ENCODE measurements at regions not wholly inside any gene's neighbourhood (a gene's known extent, or its start where the extent isn't known, plus 50 kb on each side); places are given as distances from the start of the nearest gene placed in this dataset.
A peak's percentile ranks its signal among the peaks of the same experiment; 100 is the strongest.

- TF ChIP-seq BHLHE40 (IDR thresholded peaks at IDR 0.05; ENCODE audit: low read depth, low read length) (no peak), ZSCAN20 (CRISPR knock-in tag; IDR thresholded peaks at IDR 0.05) (no peak), TP53 (CRISPR knock-in tag; IDR thresholded peaks at IDR 0.05) (no peak), POLR2AphosphoS2 (conservative IDR thresholded peaks at IDR 0.05; ENCODE audit: low read length) (no peak), NPAS2 (CRISPR knock-in tag; IDR thresholded peaks at IDR 0.05; ENCODE audit: borderline replicate concordance) (no peak), RAD21 (conservative IDR thresholded peaks at IDR 0.05 in 1 of 2, IDR thresholded peaks at IDR 0.05 in 1 of 2) (no peak), JUN (IDR thresholded peaks at IDR 0.05) (no peak), E2F6 (IDR thresholded peaks at IDR 0.05; ENCODE audit: borderline replicate concordance, low read depth) (no peak), ZNF302 (CRISPR knock-in tag; IDR thresholded peaks at IDR 0.05) (no peak), ZC3H11A (IDR thresholded peaks at IDR 0.05) (no peak)
- ATAC-seq (no peak), FAIRE-seq (no peak), DNase-seq (ENCODE audit: low read depth in 1 of 2, low spot score in 1 of 2) (no peak)
- Histone ChIP-seq H3K9me3 (no peaks in the 10 kb centered on the region), H3K4me2 (no peak overlapping the region), H3K4me1 (peaks cover 13% of the 10 kb centered on the region), H3K4me3 (no peak overlapping the region), H3K27ac (no peak overlapping the region; a peak in 1 of 6 replicates)
- 87% methylated on average over 25 of the region's 25 CpGs for WGBS (ENCODE audit: missing lambda C conversion rate)
- POLR2A ChIA-PET, result no interaction called here
- CTCF ChIA-PET, result interaction anchor here (1.1 to 1.5 kb wide), 5 partner anchors 12 to 425 kb away, joined by 3 to 5 read pairs (median 4); no protein-coding TSS in a partner anchor
These were observed 328.1 kb downstream of the C16orf95 start for GRCh38 chr16:86988920-86989696.

DNA sequence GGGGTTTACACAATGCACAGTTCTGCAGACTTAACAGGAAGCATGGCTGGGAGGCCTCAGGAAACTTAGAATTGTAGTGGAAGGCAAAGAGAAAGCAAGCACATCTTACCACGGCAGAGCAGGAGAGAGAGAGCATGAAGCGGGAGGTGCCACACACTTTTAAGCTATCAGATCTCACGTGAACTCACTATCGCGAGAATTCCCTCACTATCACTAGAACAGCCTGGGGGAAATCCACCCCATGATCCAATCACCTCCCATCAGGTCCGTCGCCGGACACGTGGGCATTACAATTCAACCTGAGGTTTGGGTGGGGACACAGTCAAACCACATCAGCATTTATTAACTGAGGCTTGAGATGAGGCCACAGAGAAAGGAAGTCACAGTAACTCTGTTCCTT, 326.7 kb downstream of the C16orf95 start:
- ChIA-PET CTCF (interaction anchor here (1.4 to 1.5 kb wide), 2 partner anchors 72 to 426 kb away, joined by 3 to 5 read pairs; no protein-coding TSS in a partner anchor), POLR2A (no interaction called here)
- FAIRE-seq, result no peak
- H3K27ac ChIP-seq, result 0 out of 6 replicates have a peak overlapping the region, but pooled peaks of 1 of the 2 experiments have one; percentile 7
- peaks cover 26% of the 10 kb centered on the region for H3K4me1 ChIP-seq
- H3K4me3 ChIP-seq, result no peak overlapping the region
- TF ChIP-seq MYC (IDR thresholded peaks at IDR 0.05; ENCODE audit: borderline replicate concordance, low read length) (no peak), JUNB (IDR thresholded peaks at IDR 0.05) (no peak), ESRRA (IDR thresholded peaks at IDR 0.05; ENCODE audit: borderline replicate concordance, low read length) (no peak), ZSCAN20 (CRISPR knock-in tag; IDR thresholded peaks at IDR 0.05) (no peak), TP53 (CRISPR knock-in tag; IDR thresholded peaks at IDR 0.05) (no peak)
- TF ChIP-seq, protein P1, sequence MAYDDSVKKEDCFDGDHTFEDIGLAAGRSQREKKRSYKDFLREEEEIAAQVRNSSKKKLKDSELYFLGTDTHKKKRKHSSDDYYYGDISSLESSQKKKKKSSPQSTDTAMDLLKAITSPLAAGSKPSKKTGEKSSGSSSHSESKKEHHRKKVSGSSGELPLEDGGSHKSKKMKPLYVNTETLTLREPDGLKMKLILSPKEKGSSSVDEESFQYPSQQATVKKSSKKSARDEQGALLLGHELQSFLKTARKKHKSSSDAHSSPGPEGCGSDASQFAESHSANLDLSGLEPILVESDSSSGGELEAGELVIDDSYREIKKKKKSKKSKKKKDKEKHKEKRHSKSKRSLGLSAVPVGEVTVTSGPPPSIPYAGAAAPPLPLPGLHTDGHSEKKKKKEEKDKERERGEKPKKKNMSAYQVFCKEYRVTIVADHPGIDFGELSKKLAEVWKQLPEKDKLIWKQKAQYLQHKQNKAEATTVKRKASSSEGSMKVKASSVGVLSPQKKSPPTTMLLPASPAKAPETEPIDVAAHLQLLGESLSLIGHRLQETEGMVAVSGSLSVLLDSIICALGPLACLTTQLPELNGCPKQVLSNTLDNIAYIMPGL (CRISPR knock-in tag; IDR thresholded peaks at IDR 0.05; ENCODE audit: borderline replicate concordance), result no peak
- 86% methylated on average over 9 of the region's 9 CpGs for WGBS (ENCODE audit: missing lambda C conversion rate)
- H3K4me2 ChIP-seq, result no peak overlapping the region
- no peak for DNase-seq (ENCODE audit: low read depth in 1 of 2, low spot score in 1 of 2)
- no peak for ATAC-seq
- H3K9me3 ChIP-seq, result no peaks in the 10 kb centered on the region

DNA sequence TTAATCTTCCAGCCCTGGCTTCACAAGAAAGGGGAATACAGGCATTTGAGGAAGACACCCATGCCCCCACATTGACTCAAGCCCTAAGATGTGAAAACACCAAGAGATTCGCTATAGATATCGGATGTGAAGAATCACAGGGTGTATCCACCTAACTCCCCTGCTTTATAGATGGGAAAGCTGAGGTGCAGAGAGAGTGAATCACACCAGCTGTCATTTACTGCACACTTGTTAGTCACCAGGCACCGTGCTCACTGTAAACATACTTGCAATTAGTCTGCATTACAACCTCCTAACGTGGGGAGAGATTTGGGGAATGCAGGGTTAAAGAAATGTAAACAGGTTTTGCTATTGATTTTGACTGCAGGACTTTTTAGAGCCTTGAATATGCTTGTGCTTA, 325.5 kb downstream of the C16orf95 start:
- H3K4me3 ChIP-seq, result no peak overlapping the region
- H3K4me1 ChIP-seq, result peaks cover 27% of the 10 kb centered on the region
- POLR2A ChIA-PET, result no interaction called here
- FAIRE-seq, result no peak
- WGBS (ENCODE audit: missing lambda C conversion rate), result 14% methylated on average over 4 of the region's 4 CpGs
- DNase-seq (ENCODE audit: low read depth in 1 of 2, low spot score in 1 of 2), result no peak
- H3K9me3 ChIP-seq, result no peaks in the 10 kb centered on the region
- TF ChIP-seq FOSL2 (IDR thresholded peaks at IDR 0.05) (no peak), FOSL2 (CRISPR knock-in tag; IDR thresholded peaks at IDR 0.05) (peak; percentile 32; the same call in 1 of the 2 replicates), TP53 (CRISPR knock-in tag; IDR thresholded peaks at IDR 0.05) (no peak)
- H3K4me2 ChIP-seq, result peak overlapping the region; percentile 28; the same call in 1 of the 3 replicates
- CTCF ChIA-PET, result no interaction called here
- no peak overlapping the region for H3K27ac ChIP-seq
- no peak for ATAC-seq

- CTCF ChIA-PET, result interaction anchor here (0.6 to 2.2 kb wide), 3 partner anchors 8 to 428 kb away, joined by 3 to 5 read pairs (median 3); no protein-coding TSS in a partner anchor
- Histone ChIP-seq H3K4me3 (no peak overlapping the region), H3K4me2 (no peak overlapping the region), H3K9me3 (no peaks in the 10 kb centered on the region), H3K27ac (0 out of 6 replicates have a peak overlapping the region, but pooled peaks of 1 of the 2 experiments have one; percentile 15), H3K4me1 (peaks cover 27% of the 10 kb centered on the region)
- ATAC-seq (no peak), DNase-seq (ENCODE audit: low read depth in 1 of 2, low spot score in 1 of 2) (no peak), FAIRE-seq (no peak)
- POLR2A ChIA-PET, result no interaction called here
- 71% methylated on average over 5 of the region's 5 CpGs for WGBS (ENCODE audit: missing lambda C conversion rate)
- TF ChIP-seq RAD21 (conservative IDR thresholded peaks at IDR 0.05 in 1 of 2, IDR thresholded peaks at IDR 0.05 in 1 of 2) (no peak), HOXB5 (CRISPR knock-in tag; IDR thresholded peaks at IDR 0.05) (no peak), NFE2L2 (conservative IDR thresholded peaks at IDR 0.05; ENCODE audit: low read length) (no peak), JUN (IDR thresholded peaks at IDR 0.05) (no peak), CBX2 (IDR thresholded peaks at IDR 0.05; ENCODE audit: borderline replicate concordance, low read depth) (no peak), ZNF302 (CRISPR knock-in tag; IDR thresholded peaks at IDR 0.05) (no peak)
- TF ChIP-seq, protein P2, sequence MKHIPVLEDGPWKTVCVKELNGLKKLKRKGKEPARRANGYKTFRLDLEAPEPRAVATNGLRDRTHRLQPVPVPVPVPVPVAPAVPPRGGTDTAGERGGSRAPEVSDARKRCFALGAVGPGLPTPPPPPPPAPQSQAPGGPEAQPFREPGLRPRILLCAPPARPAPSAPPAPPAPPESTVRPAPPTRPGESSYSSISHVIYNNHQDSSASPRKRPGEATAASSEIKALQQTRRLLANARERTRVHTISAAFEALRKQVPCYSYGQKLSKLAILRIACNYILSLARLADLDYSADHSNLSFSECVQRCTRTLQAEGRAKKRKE (CRISPR knock-in tag; IDR thresholded peaks at IDR 0.05; ENCODE audit: low read depth), result no peak
- TF ChIP-seq, protein P3, sequence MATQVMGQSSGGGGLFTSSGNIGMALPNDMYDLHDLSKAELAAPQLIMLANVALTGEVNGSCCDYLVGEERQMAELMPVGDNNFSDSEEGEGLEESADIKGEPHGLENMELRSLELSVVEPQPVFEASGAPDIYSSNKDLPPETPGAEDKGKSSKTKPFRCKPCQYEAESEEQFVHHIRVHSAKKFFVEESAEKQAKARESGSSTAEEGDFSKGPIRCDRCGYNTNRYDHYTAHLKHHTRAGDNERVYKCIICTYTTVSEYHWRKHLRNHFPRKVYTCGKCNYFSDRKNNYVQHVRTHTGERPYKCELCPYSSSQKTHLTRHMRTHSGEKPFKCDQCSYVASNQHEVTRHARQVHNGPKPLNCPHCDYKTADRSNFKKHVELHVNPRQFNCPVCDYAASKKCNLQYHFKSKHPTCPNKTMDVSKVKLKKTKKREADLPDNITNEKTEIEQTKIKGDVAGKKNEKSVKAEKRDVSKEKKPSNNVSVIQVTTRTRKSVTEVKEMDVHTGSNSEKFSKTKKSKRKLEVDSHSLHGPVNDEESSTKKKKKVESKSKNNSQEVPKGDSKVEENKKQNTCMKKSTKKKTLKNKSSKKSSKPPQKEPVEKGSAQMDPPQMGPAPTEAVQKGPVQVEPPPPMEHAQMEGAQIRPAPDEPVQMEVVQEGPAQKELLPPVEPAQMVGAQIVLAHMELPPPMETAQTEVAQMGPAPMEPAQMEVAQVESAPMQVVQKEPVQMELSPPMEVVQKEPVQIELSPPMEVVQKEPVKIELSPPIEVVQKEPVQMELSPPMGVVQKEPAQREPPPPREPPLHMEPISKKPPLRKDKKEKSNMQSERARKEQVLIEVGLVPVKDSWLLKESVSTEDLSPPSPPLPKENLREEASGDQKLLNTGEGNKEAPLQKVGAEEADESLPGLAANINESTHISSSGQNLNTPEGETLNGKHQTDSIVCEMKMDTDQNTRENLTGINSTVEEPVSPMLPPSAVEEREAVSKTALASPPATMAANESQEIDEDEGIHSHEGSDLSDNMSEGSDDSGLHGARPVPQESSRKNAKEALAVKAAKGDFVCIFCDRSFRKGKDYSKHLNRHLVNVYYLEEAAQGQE (IDR thresholded peaks at IDR 0.05), result no peak
These were observed 324.6 kb downstream of the C16orf95 start for GRCh38 chr16:86992587-86992986.

Data from A549 (cell line).